ENCODE measurements at regions not wholly inside any gene's neighbourhood (a gene's known extent, or its start where the extent isn't known, plus 50 kb on each side); places are given as distances from the start of the nearest gene placed in this dataset.
"Not testable (repeated sequence)": the region's sequence is repeated elsewhere in the genome, so short reads cannot be mapped to it uniquely, and the experiment has no call there.

- DNase-seq = no peak
These were observed 92.4 kb upstream of the TGM3 start for GRCh38 chr20:2203436-2203835.

DNA sequence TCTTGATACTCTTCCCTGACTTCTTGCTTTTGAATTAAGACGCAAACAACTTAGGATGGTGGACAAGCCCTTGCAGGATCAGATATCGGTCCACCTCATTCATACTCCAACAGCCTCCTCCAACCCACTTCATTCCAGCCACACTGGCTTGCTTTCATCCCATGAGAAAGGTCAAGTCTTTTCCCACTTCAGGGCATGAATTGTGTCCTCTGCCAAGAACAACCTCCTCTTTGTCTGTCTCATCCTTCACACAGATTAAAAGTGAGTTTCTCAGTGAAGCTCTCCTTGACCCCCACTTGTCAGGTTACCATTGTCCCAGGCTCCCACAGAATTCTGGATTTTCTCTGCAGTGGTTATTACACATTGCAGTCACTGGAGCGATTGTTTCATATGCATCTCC, 91.8 kb upstream of the TGM3 start:
- no peak for DNase-seq

DNA sequence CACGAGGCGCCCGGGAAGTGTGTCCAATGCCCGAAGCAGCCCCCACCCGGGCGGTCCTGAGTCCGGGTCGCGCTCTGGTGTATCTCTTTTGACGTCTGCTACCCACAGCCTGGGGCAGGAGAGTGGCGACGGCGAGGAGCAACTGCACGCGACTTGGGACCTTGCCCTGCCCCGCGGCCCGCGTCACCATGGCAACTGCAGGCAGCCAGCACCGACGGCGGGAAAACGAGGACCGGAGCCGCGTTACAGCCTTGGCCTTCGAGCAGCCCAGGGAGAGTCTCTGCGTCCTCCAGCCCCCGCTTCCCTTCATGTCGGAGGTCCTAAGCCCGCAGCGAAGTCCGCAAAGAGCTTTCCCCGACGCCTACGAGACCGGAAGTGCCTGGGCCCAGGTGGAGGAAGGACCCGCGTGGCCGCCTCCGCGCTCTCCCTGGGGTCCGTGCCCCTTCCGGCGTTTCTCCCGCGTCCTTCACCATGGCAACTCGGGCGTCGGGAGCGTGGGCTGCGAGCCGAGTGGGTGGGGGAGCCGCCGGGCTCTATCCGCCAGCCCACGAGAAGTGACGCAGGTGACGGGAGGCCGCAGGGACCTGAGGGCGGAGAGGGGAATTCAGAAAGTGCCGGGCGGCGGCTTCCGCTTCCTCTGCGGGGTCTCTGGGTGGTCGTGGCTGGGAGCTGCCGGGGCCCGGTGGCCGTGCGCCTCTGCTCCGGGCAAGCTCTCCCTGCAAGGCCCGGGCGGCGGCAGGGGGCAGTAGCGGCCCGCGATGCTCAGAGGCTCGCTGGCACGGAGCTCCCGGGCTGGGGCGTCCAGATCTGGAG, 88.6 kb upstream of the TGM3 start:
- DNase-seq = peak; percentile 65

DNA sequence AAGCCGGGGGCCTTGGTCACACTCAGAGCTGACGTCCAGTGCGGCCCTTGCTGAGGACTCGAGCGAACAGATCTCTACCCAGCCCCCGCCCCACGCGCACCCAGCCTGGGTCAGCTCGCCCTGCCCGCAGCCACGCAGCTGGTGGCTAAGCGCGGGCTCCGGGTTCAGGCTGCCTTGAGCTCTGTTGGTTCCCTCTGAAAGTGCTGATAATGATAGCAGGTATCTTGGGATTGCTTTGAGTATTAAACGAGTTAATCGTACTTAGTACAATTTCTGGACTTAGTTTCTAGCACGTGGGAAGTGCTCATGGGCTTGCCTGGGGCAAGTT, 88.1 kb upstream of the TGM3 start:
- no peak for DNase-seq

DNA sequence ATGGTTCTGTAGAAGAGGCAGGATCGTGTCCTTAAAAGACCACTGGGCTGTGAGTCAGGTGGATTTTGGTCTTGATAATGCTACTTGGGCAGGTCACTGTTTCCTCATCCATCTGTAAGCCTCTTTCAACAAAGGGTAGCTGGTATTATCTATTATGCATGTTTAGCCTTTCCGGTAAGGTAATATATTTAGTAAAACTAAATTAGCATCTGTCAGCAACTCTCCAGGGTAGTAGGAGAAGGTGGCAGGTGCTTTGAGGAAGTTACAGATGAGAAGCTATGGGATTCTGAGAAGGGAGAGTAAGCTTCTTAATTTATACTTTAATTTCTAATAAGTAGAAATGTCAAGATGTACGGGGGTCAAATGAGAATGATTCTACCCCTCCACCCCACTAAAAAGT, 86.9 kb upstream of the TGM3 start:
- DNase-seq = no peak

DNA sequence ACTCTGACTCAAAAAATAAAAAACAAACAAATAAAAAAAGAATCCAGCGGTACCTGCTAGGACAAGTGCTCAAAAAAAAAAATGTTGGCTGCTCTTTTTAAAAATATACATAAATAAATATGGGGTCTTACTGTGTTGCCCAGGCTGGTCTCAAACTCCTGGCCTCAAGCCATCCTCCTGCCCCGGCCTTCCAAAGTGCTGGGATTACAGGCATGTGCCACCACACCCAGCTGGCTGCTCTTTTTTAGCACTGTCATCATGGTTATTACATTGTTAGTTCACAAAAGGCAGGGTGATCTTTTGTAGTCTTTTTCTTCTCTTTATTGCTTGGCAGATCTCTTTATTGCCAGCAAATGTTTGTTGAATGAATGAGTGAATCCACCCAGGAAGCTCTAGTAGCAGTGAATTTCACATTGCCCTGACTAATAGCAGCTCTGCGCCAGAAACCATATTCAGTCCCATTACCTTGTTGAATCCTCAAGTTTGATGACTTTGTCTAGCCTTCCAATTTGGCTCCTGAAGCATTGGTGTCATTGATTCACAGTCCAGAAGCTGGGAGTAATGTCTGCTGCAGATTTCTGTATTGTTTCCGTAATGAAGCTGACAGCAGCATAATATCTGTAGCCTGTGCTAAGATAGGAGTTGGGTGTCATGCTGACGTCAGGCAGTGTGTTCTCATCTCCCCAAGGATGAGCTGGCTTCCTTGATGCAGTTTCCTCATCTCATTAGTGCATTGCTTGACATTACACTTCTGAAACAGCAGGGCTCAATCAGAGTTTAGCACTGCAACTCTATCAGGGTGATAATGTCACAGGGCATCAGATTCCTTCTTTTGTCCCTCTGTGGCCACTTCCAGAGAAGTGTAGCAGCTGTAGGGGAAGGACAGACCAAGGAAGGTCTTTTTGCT, 84.9 kb upstream of the TGM3 start:
- no peak for DNase-seq

DNA sequence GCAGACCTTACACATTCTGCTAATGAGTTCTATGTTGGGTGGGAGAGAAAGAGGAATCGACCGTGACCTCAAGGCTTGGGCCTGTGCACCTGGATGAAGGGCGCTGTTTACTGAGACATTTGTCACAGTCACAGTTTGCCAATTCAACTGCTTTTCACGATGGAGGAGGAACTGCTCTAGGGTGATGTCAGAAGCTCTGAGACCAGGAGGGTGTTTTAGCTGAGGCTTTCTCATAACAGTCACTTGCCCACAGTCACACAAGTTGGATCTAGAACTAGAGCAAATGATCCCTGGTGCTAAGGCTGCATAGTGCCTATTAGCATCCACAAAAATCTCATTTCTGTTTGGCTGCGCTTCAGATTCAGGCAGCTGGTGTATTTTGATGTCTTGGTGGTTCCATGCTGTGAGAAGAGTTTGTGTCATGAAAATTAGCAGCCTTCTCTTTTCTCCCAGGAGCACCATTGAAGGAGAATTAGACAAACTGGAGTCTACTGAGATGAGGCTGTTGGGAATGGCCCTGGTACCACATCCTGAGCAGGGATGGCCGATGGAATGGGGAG, 83.3 kb upstream of the TGM3 start:
- DNase-seq = no peak

- DNase-seq = no peak
These were observed 82.4 kb upstream of the TGM3 start for GRCh38 chr20:2213401-2213800.

DNA sequence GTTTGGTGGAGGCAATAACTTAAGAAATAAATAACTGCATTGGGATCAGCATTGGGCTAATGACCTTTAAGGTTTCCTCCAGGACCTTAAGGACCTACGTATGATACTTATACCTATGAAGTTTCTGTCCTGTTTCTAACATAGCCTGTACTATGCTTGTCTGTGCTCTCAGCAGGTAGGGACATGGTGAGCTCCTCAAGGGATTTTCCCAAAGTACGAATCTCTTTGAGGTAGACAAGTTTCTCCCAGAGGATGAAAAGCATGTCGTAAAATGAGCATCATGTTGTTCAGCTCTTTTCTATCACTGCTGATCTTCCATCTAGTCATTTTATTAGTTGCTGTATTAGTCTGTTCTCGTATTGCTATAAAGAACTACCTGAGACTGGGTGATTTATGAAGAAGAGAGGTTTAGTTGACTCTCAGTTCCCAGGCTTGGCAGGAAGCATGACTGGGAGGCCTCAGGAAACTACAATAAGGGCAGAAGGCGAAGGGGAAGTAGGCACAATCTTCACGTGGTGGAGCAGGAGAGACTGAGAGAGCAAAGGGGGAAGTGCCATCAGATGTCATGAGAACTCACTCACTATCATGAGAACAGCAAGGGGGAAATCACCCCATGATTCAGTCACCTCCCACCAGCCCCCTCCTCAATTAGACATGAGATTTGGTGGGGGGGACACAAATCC, 77.8 kb upstream of the TGM3 start:
- no peak for DNase-seq

DNA sequence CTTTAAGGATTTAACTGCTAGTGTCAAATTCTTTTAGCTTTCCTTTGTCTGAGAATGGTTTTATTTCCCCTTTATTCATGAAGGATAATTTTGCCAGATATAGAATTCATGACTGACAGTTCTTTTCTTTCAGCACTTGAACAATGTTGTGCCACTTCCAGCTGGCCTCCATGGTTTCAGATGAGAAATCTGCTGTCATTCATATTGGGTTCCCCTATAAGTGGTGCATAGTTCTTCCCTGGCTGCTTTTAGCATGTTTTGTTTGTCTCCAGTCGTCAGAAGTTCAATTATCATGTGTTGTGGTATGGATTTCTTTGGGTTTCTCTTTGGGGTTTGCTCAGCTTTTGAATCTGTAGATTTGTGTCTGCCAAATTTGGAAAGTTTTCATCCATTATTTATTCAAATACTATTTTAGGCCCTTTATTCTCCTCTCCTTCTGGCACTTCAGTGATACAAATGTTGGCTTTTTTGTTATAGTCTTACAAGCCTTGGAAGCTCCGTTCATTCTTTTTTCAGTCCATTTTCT, 76.3 kb upstream of the TGM3 start:
- DNase-seq = no peak

DNA sequence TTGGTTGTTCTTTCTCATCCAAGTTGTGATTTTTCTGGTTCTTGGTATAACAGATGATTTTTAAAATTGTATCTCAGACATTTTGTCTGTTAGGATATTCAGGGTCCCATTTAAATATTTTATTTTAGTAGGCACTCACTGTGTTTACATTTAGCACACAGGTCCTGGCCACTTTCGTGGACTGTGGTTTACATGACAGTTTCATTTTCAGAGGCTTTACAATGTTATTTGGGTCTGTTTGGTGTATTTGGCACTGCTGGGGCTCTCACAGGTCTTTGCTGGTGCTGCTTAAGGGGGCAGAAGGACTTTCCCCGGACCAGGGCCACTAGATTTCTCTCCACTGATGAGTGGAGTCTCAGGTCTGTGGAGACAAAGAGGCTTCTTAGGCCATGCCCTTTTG, 75.5 kb upstream of the TGM3 start:
- no peak for DNase-seq

- no peak for DNase-seq
These were observed 73.9 kb upstream of the TGM3 start for GRCh38 chr20:2221921-2222320.

- DNase-seq = no peak
These were observed 72.0 kb upstream of the TGM3 start for GRCh38 chr20:2223558-2224367.

DNA sequence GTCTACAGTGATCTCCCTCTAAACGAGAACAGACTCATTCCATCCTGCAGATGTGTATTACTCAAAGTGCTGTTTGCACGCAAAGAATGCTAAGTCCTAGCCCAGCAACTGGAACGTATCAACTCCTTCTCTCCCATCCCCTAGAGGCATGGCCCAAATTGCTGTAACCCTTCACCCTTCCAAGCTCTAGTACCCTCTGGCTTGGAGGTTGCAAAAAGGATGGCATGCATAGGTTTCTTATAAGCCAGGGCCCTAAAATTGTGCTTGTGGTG, 71.5 kb upstream of the TGM3 start:
- no peak for DNase-seq

GRCh38 chr20:2227285-2227684, 68.5 kb upstream of the TGM3 start:
- not testable (repeated sequence) for DNase-seq

GRCh38 chr20:2227861-2228260, 67.9 kb upstream of the TGM3 start:
- no peak for DNase-seq

- DNase-seq = no peak
These were observed 66.9 kb upstream of the TGM3 start for GRCh38 chr20:2228926-2229325.

DNA sequence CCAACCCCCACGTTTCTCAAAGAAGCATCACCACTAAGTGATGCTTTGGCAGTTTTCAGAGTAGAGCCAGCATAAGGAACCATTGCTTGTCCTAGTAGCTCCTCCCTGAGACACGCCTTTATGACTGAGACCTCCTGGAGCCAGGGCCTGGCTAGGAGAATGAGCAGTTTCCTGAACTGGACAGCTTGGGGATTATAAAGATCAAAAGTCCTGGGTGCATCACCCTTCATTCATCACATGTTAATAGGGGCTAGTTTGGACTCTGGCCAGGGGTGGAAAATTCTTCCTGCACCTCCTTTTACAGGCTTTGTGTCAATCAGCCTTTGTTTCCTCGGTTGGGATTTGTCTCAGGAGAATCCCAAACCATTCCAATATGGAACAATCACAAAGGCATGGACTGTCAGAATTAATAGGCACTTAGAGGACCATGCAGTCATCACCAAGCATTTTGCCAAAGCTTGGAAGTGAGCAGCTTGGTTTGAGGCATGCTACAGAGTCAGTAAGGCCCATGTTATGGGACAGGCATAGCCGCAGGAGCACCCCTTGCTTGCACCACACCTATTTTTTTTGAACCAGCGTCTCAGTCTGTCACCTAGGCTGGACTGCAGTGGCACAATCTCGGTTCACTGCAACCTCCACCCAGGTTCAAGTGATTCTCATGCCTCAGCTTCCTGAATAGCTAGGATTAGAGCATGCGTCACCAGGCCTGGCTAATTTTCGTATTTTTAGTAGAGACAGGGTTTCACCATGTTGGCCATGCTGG, 64.9 kb upstream of the TGM3 start:
- DNase-seq = no peak

GRCh38 chr20:2231701-2232100, 64.1 kb upstream of the TGM3 start:
- no peak for DNase-seq

DNA sequence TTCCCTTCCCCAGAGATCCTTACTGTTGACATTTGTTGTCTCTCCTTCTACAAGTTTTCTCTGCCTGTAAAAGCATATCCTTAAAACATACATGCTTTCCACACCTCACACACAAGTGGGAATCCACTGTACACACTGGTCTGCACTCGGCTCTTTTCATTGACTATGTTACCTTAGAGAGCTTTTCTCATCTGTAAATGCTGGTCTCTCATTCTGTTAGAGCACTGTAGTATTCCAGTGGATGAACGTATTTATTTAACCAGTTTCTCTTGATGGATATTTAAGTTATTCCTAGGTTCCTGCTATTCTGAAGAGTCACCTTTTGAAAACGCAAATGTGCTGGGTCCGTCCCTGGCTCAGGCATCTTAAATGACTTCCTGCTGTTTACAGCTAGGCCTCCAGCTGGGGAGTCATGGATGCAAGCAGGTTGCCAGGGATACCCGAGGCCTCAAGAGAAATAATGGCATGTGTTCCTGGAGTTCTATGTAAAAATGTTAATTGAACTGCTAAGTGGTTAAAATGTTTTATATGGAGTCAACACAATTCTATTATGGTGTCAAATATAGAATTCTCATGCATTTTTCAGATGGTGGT, 61.1 kb upstream of the TGM3 start:
- DNase-seq = peak; percentile 52

DNA sequence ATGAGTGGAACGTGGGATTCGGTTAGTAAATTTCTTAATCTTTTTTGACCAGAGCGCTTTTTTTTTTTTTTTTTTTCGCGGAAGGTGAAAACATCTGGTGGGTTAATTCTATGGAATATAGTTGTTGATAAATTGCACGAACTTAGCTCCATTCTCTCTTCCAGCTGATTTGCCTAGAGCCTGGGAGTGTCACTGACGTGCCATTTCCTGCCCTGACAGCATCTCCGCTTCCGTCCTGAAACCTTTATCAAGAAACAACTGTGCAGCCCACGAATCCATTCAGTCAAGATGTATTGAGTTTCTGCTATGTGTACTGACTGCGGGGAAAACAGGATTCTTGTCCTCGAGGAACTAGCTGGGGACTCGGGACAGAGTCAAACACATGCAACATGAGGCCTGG, 59.5 kb upstream of the TGM3 start:
- DNase-seq = no peak

Data from NCI-H774 (cell line).